Activated B cell treated with CpG ODN at 0.5 μM for 24 hours (primary cell): ENCODE measurements at regions not wholly inside any gene's neighbourhood (a gene's known extent, or its start where the extent isn't known, plus 50 kb on each side); places are given as distances from the start of the nearest gene placed in this dataset.
"Not testable (repeated sequence)": the region's sequence is repeated elsewhere in the genome, so short reads cannot be mapped to it uniquely, and the experiment has no call there.

Experiments used
- ATAC-seq: fragments of 200-7000 bp; cut with Tn5 transposase; one replicate; pipeline ENCODE4 v1.10.0; 2021; ENCODE audit warnings: low read depth, mild to moderate bottlenecking, moderate library complexity
- CTCF ChIA-PET: fragments of 350-600 bp; sonication (Branson Sonifier 250); formaldehyde crosslinking; loops from one replicate; lab custom pipeline; 2021; ENCODE audit warnings: antibody characterized with exemption; lab: Charles Lee
- POLR2A ChIA-PET: fragments of 350-600 bp; sonication (Branson Sonifier 250); formaldehyde crosslinking; loops from one replicate; lab custom pipeline; 2021; ENCODE audit warnings: antibody characterized with exemption; lab: Charles Lee
- DNase-seq: peaks from one replicate; pipeline ENCODE4 v3.0.0; 2022
- H3K27ac Mint-ChIP-seq: one replicate; pipeline ENCODE4 v1.8.0; 2020; ENCODE audit warnings: mixed read lengths
- H3K27me3 Mint-ChIP-seq: one replicate; pipeline ENCODE4 v1.8.0; 2021; ENCODE audit warnings: mixed read lengths
- H3K36me3 Mint-ChIP-seq: one replicate; pipeline ENCODE4 v1.8.0; 2021; ENCODE audit warnings: low read depth, mixed read lengths
- H3K4me1 Mint-ChIP-seq: one replicate; pipeline ENCODE4 v1.8.0; 2021; ENCODE audit warnings: mixed read lengths
- H3K4me3 Mint-ChIP-seq: one replicate; pipeline ENCODE4 v1.8.0; 2020; ENCODE audit warnings: mild to moderate bottlenecking, mixed read lengths
- H3K9me3 Mint-ChIP-seq: one replicate; pipeline ENCODE4 v1.8.0; 2020; ENCODE audit warnings: mixed read lengths
- CTCF ChIP-seq: fragments of 200-600 bp; IDR thresholded peaks from one replicate; pipeline ENCODE4 v1.8.0; 2022; ENCODE audit warnings: antibody characterized with exemption, mild to moderate bottlenecking
- intact Hi-C: fragments of 100-400 bp; cut with micrococcal nuclease; formaldehyde crosslinking; loops from one replicate; pipeline ENCODE4 v1.15.1; 2024

GRCh38 chr2:129806990-129807389, 172.5 kb upstream of the RAB6C start:
- ATAC-seq: no peak
- H3K27me3 Mint-ChIP-seq: peaks cover 10% of the 10 kb centered on the region
- POLR2A ChIA-PET: no interaction called here
- no peak for TF ChIP-seq CTCF
- no peak overlapping the region for H3K27ac Mint-ChIP-seq
- no peak overlapping the region for H3K4me3 Mint-ChIP-seq
- peaks cover 3% of the 10 kb centered on the region for H3K4me1 Mint-ChIP-seq
- intact Hi-C loops: no loop called here
- CTCF ChIA-PET: no interaction called here
- no peak for DNase-seq
- no peaks in the 10 kb centered on the region for H3K36me3 Mint-ChIP-seq
- H3K9me3 Mint-ChIP-seq: no peaks in the 10 kb centered on the region

GRCh38 chr2:129807642-129808338, 171.7 kb upstream of the RAB6C start:
- H3K4me1 Mint-ChIP-seq: peaks cover 11% of the 10 kb centered on the region
- H3K36me3 Mint-ChIP-seq, H3K9me3 Mint-ChIP-seq, POLR2A ChIA-PET, CTCF ChIA-PET, H3K27ac Mint-ChIP-seq, ATAC-seq, H3K4me3 Mint-ChIP-seq, intact Hi-C loops, DNase-seq, H3K27me3 Mint-ChIP-seq: not testable (repeated sequence)

- Mint-ChIP-seq H3K4me1 (peaks cover 15% of the 10 kb centered on the region), H3K27me3 (peaks cover 10% of the 10 kb centered on the region), H3K4me3 (no peak overlapping the region), H3K9me3 (peaks cover 5% of the 10 kb centered on the region), H3K36me3 (no peaks in the 10 kb centered on the region), H3K27ac (no peak overlapping the region)
- ATAC-seq (no peak), DNase-seq (no peak)
- TF ChIP-seq CTCF: no peak
- ChIA-PET CTCF (no interaction called here), POLR2A (no interaction called here)
- intact Hi-C loops: no loop called here
Measured at GRCh38 chr2:129810521-129810920, 168.9 kb upstream of the RAB6C start.

GRCh38 chr2:129812071-129812470, 167.4 kb upstream of the RAB6C start:
- H3K9me3 Mint-ChIP-seq: peaks cover 10% of the 10 kb centered on the region
- no peak for DNase-seq
- H3K27me3 Mint-ChIP-seq: peaks cover 10% of the 10 kb centered on the region
- H3K27ac Mint-ChIP-seq: no peak overlapping the region
- ChIA-PET POLR2A (no interaction called here), CTCF (no interaction called here)
- TF ChIP-seq CTCF: no peak
- H3K4me1 Mint-ChIP-seq: peaks cover 15% of the 10 kb centered on the region
- peak; percentile 31 for ATAC-seq
- intact Hi-C loops: no loop called here
- no peak overlapping the region for H3K4me3 Mint-ChIP-seq
- no peaks in the 10 kb centered on the region for H3K36me3 Mint-ChIP-seq

GRCh38 chr2:129812654-129813053, 166.8 kb upstream of the RAB6C start:
- Mint-ChIP-seq H3K36me3 (no peaks in the 10 kb centered on the region), H3K27ac (no peak overlapping the region), H3K4me3 (no peak overlapping the region), H3K27me3 (peaks cover 10% of the 10 kb centered on the region), H3K4me1 (peaks cover 15% of the 10 kb centered on the region), H3K9me3 (peaks cover 10% of the 10 kb centered on the region)
- intact Hi-C loops: no loop called here
- ChIA-PET CTCF (no interaction called here), POLR2A (no interaction called here)
- DNase-seq (no peak), ATAC-seq (no peak)
- TF ChIP-seq CTCF: no peak

GRCh38 chr2:129813404-129813803, 166.1 kb upstream of the RAB6C start:
- Mint-ChIP-seq H3K4me1 (peaks cover 15% of the 10 kb centered on the region), H3K27ac (no peak overlapping the region), H3K4me3 (no peak overlapping the region), H3K36me3 (no peaks in the 10 kb centered on the region), H3K9me3 (peaks cover 10% of the 10 kb centered on the region), H3K27me3 (peaks cover 8% of the 10 kb centered on the region)
- ATAC-seq (no peak), DNase-seq (no peak)
- no peak for TF ChIP-seq CTCF
- intact Hi-C loops: no loop called here
- CTCF ChIA-PET: no interaction called here
- POLR2A ChIA-PET: no interaction called here
